HG03103 (cell line): ENCODE measurements at regions not wholly inside any gene's neighbourhood (a gene's known extent, or its start where the extent isn't known, plus 50 kb on each side); places are given as distances from the start of the nearest gene placed in this dataset.

Source experiments
- ATAC-seq: cut with Tn5 transposase; IDR thresholded peaks from one replicate; pipeline ENCODE4 v1.9.1; 2021; ENCODE audit warnings: low read depth; ENCODE audit not compliant: unreplicated experiment

DNA sequence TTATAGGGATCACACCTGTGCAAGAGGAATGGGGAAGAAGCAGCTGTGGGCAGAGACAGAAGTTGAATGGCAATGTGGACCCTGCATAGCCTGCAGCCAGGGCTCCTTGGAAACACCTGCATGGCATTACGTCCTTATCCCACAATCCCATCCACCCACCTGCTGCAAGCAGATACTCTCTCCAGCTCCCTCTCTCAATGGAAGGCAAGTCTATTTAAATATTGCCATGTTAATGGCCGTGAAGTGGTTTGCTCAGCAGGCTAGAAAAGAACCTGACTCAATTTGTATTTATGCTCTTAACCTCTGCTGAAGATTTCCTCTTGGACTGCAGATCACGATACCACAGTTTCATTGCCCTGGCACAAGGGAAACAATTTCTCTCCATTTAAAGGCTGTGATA, 417.0 kb downstream of the TYW1 start:
- no peak for ATAC-seq

DNA sequence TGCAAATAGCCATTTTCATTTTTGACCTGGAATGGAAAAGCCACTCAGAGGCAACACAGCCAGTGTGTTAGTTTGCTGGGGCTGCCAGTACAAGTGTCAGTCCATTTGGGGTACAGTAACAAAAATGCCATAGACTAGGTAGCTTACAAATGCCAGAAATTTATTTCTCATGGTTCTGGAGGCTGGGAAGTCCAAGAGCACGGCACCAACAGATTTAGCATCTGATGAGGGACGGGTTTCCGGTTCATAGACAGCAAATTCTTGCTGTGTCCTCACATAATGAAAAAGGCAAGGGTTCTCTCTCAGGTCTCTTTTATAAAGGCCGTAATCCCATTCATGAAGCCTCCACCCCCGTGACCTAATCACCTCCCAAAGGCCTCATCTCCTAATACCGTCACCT, 418.2 kb downstream of the TYW1 start:
- no peak for ATAC-seq

DNA sequence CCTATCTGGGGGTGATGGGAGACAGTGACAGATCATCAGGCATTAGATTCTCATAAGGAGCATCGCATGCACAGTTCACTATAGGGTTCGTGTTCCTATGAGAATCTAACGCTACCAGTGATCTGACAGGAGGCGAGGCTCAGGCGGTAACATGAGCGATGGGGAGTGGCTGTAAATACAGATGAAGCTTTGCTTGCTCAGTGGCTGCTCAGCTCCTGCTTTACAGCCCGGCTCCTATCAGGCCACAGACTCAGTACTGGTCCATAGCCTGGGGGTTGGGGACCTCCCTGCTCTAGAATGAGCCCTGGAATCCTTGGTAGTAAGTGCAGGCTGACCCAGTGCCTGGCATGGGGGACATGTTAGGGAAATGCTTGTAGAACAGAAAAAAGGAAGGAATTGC, 426.0 kb downstream of the TYW1 start:
- ATAC-seq: no peak

DNA sequence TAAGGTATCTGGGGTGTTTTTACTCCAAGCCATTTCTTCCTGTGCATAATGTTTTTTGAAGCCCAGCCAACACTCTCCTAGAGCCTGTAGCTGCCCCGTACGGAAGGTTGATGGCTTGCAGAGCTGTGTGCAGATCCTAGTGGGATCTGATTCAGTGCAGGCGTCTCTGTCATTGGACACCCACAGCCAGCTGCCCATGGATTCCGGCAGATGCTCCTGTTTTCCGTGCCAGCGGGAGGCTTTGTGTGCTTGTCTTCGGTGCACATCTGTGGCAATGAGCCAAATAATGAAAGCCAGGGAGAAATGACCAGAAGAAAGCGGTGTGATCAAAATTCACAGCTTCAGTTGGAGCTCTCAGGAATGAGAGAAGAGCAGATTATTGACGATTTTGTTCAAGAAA, 426.4 kb downstream of the TYW1 start:
- ATAC-seq: no peak

DNA sequence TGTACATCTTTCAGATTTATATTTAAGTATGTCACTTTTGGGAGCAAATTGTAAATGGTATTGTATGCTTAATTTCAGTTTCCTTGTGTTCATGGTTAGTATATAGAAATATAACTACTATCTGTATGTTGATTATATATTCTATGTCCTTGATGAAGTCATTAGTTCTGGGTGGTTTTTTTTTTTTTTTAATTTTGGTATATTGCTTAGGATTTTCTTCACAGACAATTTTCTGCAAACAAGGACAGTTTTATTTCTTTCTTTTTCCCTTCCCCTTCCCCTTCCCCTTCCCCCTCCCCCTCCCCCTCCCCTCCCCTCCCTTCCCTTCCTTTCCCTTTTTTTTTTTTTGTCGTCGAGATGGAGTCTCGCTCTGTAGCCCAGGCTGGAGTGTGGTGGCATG, 430.0 kb downstream of the TYW1 start:
- ATAC-seq: no peak

DNA sequence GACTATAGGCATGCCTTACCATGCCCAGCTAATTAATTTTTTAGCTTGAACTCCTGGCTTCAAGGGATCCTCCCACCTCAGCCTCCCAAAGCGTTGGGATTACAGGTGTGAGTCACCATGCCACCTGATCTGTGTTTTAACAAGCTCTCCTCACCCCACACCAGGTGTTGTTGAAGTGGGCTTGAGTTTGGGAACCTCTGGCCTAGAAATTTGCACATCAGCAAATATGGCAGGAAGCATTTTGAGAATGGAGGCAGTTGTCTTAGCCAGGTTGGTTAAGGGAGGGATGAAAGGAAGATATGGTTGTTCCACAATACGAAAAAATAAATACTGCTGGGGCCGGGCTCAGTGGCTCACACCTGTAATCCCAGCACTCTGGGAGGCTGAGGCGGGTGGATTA, 433.1 kb downstream of the TYW1 start:
- ATAC-seq: no peak

DNA sequence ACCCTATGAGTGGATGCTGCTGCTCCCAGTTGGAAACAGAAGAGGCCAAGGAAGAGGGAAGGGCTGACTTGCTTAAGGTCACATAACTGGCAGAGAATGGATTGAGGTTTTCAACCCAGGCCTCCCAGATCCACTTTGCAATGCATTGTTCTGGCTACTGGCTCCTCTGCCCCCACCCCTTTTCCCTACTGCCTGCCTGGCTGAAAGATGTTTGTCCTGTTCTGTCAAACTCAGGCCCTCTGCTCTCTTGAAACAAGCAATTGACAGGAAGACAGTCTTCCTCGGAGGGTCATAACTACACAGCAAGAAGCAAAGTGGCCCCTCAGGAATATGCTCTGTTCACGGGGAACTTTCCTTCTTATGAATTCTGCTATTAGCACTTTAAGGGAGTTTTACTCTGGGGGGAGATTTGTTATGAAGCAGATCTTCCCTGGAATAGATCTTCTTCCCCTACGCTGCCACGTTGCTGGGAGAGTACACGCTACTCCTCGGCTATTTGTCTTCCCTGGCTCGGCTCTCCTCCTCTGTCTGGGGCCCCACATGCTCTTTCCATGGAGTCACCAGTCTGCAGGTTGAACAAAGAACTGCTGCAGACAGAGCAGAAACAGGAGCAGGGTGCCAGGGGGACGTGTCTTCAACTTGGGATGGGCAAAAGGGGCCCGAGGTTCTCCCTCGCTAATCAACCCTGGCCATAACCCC, 436.1 kb downstream of the TYW1 start:
- no peak for ATAC-seq

DNA sequence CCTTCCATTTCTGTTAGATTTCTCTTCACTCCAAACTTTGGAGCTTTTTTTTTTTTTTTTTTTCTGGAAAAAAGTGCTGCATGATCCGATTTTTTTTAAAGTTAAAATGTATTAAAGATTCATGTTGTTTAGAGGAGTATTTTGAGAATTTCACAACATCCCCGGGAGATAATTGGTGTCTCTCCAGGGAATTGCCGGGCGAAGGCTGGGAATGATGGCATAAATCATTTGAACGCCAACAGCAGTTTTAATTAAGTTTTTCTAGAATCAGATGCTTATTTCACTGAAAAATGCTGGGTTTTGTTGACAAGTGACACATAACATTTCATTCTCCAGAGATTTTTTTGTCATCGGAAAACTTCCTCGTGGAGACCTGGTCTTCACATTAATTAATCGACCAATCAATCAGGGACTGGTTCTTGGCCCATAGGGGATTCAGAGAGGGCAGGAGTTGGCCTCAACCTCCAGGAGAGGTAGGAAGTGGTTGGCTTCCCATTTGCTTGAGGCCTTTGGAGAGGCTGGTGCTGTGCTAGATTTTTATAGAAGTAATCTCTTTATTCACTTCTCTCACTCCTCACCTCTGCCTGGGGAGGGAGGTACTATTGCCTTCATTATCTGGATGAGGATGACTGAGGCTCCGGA, 439.4 kb downstream of the TYW1 start:
- no peak for ATAC-seq

DNA sequence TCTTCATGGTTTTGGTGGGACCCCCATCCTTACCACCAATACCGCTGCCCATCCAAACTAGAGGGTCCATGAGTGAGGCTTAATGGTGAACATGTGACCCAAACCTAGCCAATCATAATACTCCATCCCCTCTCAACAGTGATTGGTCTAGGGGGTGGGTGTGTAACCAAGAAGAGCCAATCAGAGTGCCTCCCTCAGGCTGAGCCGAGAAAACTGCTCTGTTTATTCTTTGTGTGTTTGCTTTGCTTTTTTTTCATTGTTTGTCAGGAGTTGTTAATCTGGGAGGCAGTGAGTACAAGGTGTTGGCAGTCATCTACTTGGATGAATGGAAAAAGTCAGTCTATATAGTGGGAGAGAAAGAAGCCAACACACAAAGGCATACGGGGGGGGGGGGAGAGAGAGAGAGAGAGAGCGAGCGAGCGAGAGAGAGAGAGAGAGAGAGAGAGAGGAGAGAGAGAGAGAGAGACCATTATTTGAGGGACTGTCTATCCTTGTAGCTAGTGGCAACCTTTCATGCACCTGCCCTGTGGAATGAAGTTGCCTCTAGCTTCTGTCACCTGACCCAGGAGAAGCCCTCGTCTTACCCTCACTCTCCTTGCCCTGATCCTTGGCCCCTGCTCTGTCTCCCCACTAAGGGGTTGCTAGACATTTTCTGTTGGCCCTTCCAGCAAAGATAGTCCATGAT, 441.7 kb downstream of the TYW1 start:
- no peak for ATAC-seq

DNA sequence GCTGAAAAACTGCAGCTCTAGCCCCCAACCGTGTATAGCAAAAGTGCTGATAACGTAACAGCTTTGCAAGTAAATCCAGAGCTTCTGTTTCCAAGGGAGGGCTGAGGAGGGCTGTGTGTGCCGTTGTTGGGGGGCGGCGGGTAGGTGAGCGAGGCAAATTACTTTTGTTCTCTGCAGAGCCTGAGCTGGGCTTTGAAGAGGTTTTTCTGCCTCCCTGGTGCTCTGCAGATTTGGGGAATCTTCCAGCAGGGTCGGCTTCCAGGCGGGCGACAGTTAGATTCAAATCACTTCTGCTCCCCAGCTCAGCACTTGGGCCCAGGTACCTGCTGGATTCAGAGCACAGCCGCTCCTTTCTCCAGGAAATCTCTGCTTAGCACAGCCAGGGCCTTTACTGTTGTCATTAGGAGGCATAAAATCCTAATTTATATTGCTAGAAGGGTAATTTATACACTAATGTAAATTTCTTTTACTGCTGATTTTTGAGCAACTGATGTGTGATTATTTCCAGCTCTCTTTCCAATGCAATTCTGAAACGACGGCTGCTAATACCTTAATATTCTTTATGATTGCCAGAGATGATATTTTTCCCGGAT, 442.4 kb downstream of the TYW1 start:
- ATAC-seq: no peak

DNA sequence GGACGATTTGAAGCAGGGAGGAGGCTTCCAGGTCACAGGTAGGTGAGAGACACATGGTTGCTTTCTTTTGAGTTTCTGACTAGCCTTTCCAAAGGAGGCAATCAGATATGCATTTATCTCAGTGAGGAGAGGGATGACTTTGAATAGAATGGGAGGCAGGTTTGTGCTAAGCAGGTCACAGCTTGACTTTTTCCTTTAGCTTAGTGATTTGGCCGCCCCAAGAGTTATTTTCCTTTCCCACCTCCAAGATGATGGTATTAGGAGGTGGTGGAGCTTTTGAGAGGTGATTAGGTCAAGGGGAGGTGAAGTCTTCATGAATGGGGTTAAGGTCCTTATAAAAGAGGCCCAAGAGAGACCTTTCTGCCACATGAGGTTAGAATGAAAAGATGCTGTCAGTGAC, 443.7 kb downstream of the TYW1 start:
- ATAC-seq: no peak

DNA sequence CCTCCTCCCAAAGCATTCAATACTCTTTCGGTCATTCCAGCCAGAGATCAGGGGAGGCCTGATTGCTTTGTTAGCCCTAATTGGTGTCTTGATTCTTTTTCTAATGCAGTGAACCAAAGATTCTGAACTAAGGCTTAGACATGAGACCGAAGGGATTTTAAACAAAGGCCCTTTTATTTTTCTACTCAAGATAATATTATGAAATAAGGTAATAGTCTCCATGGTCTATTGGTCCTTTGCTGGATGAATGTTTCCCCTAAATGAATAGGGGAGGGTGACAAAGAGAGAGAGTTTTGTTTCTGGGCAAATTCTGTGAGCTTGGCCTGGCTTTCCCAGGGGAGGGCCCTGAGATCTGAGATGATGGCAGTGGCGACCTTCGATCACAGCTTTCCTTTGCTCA, 449.1 kb downstream of the TYW1 start:
- no peak for ATAC-seq

DNA sequence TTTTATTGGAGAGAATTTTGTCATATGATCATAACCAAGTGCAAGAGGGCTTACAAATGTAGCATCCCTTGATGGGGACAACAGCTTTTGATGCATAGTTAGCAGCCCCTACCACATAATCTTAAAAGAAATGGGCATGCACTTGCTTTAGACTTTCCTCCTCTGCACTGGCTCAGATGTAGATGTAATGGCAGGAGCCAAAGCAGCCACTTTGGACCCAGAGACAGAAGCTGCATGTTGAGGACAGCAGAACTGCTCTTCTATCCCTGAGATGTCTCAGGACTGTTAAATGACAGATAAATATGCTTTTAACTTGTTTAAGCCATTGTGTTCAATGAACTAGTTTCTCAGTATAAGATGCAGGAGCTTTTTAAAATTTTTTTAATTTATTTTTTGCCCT, 450.7 kb downstream of the TYW1 start:
- ATAC-seq: no peak

DNA sequence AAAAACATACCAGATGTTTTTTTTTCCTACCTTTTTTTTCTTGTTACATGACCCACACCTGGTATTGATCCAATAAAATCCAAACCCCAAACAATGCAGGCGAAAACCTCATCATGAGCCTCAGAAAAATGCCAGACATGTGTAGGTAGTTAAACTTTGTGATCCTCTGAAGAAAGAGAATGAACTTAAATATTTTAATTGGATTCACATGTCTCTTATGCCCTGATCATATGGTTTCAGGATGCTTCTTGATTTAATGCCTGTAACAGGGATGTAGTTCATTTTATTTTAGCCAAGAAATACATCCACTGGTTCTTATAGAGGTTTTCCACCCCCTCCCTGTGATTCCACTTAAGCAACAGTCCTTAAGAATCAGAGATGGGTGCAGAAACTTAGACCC, 451.6 kb downstream of the TYW1 start:
- no peak for ATAC-seq

DNA sequence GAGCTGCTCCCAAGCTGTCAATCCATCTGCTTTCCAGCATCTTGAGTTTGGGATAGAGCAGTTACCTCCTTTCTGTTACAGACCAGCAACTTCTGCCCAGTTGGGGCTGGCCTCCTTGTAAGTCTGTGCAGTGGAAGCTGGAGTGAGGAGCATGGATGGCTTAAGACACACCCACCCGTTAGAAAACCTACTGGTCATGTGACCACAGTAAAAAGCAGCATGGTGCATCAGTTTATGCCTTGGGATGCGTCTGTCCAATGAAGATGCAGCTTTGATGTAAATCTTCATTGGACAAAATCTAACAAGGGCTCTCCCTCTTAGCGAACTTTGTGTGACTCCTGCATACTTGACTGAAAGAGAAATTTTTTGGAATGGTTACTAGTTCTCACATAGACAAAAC, 453.5 kb downstream of the TYW1 start:
- ATAC-seq: no peak

DNA sequence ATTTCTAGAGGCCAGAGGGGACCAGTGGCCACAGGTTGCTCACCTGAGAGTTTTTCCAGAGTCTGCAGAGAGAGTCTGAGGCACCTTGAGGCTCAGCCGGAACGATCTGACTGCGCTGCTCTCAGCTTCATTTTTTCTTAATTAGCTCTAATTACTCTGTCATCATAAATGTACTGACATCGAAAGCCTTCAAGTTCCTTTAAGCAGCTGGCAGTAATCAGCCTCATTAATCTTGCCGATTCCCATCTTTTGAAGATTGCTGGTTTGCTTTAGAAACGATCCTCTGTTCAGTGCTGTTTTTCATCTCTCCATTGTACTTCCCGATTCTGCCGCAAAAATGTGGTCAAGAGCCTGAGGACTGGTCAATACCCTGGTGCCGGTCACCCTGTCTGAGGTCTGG, 454.7 kb downstream of the TYW1 start:
- ATAC-seq: no peak

DNA sequence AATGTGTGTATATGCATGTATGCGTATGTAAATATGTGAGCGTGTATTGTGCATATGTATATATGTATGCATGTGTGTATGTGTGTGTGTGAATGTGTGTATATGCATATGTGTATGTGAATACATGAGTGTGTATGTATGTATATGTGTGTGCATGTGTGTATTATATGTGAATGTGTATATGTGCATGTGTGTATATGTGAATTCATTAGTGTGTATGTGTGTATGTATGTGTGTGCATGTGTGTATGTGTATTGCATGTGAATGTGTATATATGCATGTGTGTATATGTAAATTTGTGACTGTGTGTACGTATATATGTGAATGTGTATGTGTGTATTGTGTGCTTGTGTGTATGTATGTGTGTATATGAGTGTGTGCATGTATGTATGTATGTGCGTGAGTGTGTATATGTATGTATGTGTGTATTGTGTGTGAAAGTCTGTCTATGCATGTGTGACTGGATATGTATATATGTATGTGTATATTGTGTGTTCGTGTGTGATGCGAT, 455.9 kb downstream of the TYW1 start:
- no peak for ATAC-seq

DNA sequence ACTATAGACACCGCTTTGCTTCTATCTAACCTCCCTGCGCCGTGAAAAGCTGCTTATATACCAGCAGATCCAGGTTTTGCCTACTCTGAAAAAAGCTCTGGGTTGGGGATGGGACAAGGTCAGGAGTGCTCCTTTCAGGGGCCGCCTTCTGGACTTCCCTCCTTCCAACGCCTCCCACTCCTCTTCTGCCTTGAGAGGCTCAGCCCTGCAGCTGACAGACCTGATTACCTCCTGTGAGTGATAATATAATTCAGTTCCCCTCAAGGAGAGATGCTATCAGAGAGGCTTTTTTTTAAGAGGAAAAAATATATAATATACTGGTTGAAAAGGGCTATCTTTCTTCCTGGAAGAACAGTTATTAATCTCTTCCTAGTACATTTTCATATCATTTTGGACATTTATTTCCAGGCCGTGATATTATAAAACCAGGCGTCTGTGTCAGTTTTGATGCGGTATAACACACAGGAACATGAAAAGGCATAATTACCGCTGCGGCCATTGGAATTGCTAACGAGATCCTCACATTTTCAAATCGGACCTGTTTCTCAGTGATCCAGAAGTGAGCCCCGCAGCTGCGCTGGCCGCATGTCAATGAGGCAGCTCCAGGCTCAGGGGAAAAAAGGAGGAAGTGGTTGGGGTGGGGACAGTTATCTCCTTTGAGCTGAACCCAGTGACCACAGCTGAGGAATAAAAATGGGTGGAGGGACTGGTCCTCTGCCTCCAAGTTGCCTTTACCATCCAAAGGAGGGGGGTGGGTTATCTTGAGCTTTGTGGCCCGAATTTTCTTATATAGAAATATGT, 457.1 kb downstream of the TYW1 start:
- ATAC-seq: no peak

DNA sequence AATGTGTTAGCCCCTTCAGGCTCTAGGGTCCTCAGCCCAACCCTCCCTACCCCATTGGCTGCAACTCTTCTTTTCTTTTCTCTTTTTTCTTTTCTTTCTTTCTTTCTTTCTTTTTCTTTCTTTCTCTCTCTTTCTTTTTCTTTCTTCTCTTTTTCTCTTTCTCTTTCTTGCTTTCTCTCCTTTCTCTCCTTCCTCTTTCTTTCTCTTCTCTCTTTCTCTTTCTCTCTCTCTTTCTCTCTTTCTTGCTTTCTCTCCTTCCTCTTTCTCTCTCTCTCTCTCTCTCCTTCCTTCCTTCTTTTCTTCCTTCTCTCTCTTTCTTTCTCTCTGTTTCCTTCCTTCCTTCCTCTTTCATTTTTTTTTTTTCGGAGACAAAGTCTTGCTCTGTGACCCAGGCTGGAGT, 458.9 kb downstream of the TYW1 start:
- ATAC-seq: no peak

DNA sequence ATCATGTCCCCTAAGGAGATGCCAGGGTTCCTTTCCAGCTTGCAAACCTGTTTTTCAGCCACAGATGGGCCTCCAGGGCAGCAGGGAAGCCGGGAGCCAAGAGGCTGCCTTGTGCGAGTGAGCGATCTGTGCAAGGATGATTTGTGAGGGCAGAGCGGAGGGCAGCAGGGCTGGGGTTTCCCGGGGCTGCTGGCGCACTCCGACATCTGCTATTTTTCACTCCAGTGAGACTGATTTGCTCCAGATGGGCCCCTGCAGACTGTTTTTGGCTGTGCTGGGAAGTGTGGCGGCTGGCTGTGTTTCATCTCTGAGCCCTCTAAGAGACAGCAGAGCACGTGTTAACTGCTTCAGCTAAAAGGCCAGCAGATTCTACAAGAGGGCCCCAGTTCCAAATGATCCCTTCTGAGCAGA, 466.2 kb downstream of the TYW1 start:
- ATAC-seq: no peak

DNA sequence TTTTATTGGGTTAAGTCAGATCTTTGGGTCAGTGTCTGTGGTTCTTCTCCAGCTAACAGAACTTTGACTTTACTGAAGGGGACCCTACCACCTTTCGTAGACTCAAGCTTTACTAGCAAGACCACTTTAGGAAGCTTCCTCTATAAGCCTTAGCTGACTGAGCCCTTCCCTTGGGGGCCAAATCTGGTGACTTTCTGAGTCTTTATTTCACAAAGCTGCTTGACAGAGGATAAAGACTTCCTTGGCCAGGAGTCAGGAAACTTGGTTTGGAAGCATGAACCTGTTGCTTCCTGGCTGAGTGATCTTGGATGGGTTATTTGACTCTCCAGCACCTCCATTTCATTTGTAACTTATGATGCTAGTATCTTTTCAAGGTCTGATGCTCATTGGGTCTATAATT, 466.7 kb downstream of the TYW1 start:
- no peak for ATAC-seq
